Kidney epithelial cell (primary cell): ENCODE measurements at regions not wholly inside any gene's neighbourhood (a gene's known extent, or its start where the extent isn't known, plus 50 kb on each side); places are given as distances from the start of the nearest gene placed in this dataset.

Experiments used
- DNase-seq: peaks from one replicate; pipeline ENCODE4 v3.0.0-alpha.2; 2010; ENCODE audit warnings: low read depth
- H3K27me3 ChIP-seq: 2 replicates; pipeline ENCODE4 v1.6.0; 2011; ENCODE audit warnings: low read length; ENCODE audit not compliant: control insufficient read depth, insufficient read depth
- H3K36me3 ChIP-seq: 2 replicates; pipeline ENCODE4 v1.5.1; 2011; ENCODE audit warnings: low read length; ENCODE audit not compliant: control insufficient read depth, insufficient read depth
- H3K4me3 ChIP-seq: 2 replicates; pipeline ENCODE4 v1.5.1; 2011; ENCODE audit warnings: low read depth, mild to moderate bottlenecking, control low read depth, low read length
- CTCF ChIP-seq: IDR thresholded peaks from 2 replicates; pipeline ENCODE4 v1.5.1; 2011; ENCODE audit warnings: mild to moderate bottlenecking, moderate library complexity, low read length, control low read depth, inconsistent platforms; ENCODE audit not compliant: insufficient read depth, poor library complexity, severe bottlenecking

GRCh38 chr12:4177262-4177661 is 96.3 kb upstream of the CCND2 start:
- Histone ChIP-seq H3K27me3 (no peaks in the 10 kb centered on the region), H3K4me3 (no peak overlapping the region), H3K36me3 (no peaks in the 10 kb centered on the region)
- no peak for DNase-seq
- no peak for TF ChIP-seq CTCF

GRCh38 chr12:4176168-4176567 is 97.4 kb upstream of the CCND2 start:
- Histone ChIP-seq H3K36me3 (no peaks in the 10 kb centered on the region), H3K27me3 (no peaks in the 10 kb centered on the region), H3K4me3 (no peak overlapping the region)
- TF ChIP-seq CTCF = no peak
- no peak for DNase-seq

GRCh38 chr12:4174417-4174816 is 99.1 kb upstream of the CCND2 start:
- no peak for TF ChIP-seq CTCF
- Histone ChIP-seq H3K4me3 (no peak overlapping the region), H3K27me3 (no peaks in the 10 kb centered on the region), H3K36me3 (no peaks in the 10 kb centered on the region)
- DNase-seq = no peak

- H3K4me3 ChIP-seq = no peak overlapping the region
- no peaks in the 10 kb centered on the region for H3K36me3 ChIP-seq
- no peak for TF ChIP-seq CTCF
- no peaks in the 10 kb centered on the region for H3K27me3 ChIP-seq
- DNase-seq = no peak
These were observed 100.6 kb upstream of the CCND2 start for GRCh38 chr12:4172999-4173398.

GRCh38 chr12:4171742-4172141 is 101.8 kb upstream of the CCND2 start:
- H3K36me3 ChIP-seq = no peaks in the 10 kb centered on the region
- H3K27me3 ChIP-seq = no peaks in the 10 kb centered on the region
- DNase-seq = no peak
- no peak for TF ChIP-seq CTCF
- H3K4me3 ChIP-seq = no peak overlapping the region

- Histone ChIP-seq H3K36me3 (no peaks in the 10 kb centered on the region), H3K27me3 (no peaks in the 10 kb centered on the region), H3K4me3 (no peak overlapping the region)
- DNase-seq = no peak
- no peak for TF ChIP-seq CTCF
These were observed 103.6 kb upstream of the CCND2 start for GRCh38 chr12:4169959-4170358.
